GM18507 (cell line): ENCODE measurements at regions not wholly inside any gene's neighbourhood (a gene's known extent, or its start where the extent isn't known, plus 50 kb on each side); places are given as distances from the start of the nearest gene placed in this dataset.

Experiments
- DNase-seq: peaks from one replicate; pipeline ENCODE4 v3.0.0; 2011; ENCODE audit warnings: low read depth; ENCODE audit not compliant: insufficient read length; ENCODE audit errors: extremely low spot score
- FAIRE-seq: peaks from 2 replicates; lab custom pipeline; 2011; peaks lifted over from hg19 to GRCh38; lab: Jason Lieb, UNC

DNA sequence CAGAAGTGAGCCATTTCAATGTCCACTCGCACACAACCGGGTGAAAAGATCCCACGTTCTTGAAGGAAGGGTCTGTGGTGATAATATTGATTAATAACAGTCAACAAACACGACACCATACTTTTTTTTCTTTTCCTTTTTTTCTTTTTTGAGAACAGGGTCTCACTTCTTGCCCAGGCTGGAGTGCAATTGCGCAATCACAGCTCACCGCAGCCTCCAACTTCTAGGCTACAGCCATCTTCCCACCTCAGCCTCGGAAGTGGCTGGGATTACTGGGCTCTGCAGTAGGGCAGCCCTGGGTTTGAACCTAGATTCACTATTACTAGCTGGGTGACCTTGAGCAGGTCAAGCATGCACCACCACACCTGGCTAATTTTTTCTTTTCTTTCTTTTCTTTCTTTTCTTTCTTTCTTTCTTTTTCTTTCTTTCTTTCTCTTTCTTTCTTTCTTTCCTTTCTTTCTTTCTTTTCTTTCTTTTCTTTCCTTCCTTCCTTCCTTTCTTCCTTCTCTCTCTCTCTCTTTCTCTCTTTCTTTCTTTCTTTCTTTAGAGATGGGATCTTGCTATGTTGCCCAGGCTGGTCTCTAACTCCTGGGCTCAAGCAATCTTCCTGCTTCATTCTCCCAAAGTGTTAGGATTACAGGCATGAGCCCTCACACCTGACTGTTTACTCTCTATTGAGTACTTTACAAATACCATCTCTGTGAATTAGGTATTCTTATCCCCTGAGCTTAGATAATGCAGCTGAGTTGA lies 123.9 kb downstream of the SNX5 start:
- no peak for FAIRE-seq
- DNase-seq, result no peak

DNA sequence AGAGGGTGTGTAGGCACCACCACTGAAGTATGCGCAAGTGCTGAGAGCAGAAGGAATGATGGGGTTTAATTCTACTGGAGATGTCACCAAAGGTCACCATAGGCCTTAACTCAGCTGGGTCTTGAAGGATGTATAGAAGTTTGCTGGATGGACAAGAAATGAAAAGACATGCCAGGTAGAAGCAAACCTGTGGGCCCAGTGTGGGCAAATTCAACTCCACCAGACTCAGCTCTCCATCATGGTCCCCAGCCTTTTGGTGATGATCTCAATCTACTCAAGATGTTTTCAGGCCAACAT lies 124.5 kb downstream of the SNX5 start:
- FAIRE-seq (no peak), DNase-seq (no peak)

DNA sequence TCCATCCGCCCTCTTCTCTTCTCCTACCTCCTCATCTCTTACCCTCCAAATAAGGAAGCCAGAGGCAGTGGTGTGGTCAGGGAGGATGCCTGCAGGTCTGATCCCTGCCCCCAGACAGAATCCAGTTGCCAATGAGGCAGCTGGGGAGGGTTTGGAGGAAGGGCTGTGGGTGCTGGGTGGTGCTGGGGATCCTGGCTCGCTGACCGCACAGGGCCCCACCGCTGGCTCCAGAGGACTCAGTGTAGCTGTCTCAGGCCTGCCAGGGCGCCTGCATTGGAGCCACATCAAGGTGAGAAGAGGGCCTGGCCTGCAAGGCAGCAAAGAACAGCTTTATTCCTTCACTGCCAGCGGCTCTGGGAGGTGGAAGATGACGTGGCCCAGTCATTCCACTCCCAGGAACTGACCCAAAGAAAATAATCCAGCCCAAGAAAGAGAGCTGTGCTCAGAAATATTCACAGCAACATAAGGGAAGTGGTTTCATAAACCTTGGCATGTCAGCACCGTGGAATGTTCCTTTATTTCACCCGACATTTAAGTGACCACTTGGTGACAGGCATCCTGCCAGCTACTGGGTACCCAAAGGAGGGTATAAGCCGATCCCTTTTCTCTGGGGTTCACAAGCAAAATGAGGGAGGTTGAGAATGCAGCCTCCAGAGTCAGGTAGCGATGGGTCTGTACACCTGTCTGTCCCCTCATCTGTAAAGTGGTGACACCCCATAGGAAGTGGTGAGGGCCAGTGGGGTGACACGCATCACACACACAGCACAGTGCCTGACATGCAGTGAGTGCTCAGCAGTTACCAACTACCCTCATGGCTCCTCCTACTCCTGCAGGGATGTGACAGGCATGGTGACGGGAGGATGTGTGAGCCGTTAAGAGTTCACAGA lies 125.1 kb downstream of the SNX5 start:
- FAIRE-seq, result peak; percentile 21
- DNase-seq, result no peak

DNA sequence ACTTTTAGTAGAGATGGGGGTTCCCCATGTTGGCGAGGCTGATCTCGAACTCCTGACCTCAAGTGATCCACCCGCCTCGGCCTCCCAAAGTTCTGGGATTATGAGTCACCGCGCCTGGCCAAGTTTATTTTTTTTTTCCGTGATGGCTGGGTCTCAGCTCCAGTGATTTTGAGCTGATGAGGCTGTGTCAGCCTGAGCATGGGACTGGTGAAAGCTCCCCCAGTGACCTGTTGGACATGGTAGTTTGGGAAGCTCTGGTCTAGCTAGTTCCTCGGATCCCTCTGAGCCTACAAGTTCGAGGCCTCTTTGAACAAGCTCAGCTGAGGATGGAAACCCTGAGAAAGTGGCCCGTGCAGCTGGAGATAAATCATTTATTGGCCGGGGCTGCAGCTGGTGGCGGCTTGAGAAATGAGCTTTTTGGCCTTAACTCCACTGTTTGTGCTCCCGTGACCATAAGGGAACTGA lies 126.8 kb downstream of the SNX5 start:
- FAIRE-seq, result no peak
- DNase-seq, result no peak

DNA sequence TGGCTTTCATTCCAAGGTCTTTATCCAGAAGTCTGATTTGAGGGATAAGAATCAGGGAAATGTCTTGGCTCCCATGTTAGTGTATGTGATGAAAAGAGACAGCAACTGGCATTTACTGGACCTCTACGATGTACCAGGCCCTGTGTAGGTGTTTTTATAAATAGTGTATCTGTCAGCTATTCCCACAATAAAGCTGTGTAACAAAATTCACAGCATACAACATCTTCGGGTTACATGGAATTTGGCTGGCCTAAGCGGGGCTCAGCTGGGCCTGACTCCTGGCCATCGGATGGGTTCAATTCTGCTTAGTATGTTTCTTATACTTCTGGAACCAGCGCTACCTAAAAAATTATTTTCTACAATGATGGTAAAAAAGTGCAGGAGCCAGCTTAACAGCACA lies 128.2 kb downstream of the SNX5 start:
- DNase-seq (no peak), FAIRE-seq (no peak)

DNA sequence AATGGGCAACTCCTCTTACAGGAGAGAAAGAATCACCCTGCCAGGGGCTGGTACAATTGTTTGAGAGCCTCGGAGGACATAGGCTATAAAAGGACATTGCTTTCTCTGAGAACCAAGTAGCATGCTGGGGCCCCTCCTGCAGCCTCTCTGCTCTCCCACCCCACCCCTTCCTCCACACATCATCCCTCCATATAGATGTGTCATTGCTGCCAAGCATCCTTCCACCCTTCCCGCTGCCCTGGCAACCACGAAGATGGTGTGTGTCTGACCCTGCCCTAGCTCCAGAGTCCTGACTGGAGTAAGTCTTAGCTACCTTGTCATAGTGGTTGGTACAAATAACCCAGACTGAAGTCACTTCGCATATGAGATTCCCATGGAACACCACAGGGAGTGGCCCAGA lies 129.7 kb downstream of the SNX5 start:
- DNase-seq, result no peak
- no peak for FAIRE-seq

DNA sequence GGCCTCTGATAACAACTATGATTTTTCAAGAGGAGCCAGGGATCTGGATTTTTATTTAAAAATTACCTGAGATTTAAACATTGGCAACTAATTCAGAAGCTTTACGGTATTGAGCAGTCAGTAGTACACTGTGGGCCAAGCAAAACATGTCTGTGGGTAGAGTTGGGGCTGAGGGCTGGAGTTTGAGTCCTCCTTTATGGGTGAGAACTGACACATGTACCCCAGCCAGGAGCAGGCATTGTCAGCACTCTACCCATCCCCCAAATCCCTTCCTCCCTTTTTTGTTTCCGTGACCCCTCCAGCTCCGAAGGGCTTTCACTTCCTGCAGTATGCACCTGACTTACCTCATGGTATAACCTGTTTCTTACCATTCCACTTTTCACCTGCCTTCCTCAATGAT lies 131.4 kb downstream of the SNX5 start:
- FAIRE-seq, result no peak

DNA sequence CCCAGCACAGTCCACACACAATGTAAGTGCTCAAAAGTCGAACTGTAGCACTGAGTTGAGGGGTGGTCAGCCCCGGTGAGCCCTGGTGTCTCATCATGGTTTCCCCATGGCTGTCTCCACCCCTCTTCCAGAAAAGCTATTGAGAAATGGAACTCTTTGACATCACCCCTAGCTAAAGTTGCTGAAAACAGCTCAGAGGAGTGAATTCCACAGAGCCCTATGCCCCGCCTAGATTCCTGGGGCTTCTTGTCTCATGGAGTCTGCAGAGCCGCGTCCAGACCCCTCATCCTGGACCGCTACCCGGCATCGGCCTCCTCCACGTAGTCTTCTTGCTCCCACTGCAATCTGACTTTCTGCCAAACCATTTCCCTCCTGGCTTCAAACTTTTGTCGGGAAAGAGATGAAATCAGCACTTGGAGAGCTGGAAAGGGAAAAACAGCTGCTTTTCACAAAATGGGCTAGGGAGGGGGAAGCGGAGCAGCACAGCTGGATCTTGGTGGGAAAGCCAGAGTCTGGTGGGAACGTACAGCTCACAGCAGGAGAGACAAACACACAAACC lies 132.2 kb downstream of the SNX5 start:
- FAIRE-seq (no peak), DNase-seq (no peak)

More for the DNA sequence above, 131.4 kb downstream of the SNX5 start:
- DNase-seq, result no peak

DNA sequence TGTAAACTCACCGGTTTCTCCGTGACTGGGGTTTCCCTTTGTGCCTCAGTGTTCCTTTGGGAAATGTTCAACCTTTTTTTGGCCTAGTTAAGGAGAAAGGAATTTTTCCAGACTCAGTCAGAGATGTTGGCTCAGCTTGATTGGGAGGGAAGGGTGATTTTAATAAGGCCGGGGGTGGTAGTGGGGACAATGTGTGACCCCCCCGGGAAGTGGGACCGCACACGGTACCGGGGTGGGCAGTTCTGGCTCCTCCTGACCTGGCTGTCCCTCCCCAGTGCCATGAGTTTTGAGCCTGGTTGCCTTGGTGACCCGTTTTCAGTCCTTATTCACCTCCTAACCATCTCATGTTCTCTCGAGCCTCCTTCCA lies 132.7 kb downstream of the SNX5 start:
- FAIRE-seq (no peak), DNase-seq (no peak)

DNA sequence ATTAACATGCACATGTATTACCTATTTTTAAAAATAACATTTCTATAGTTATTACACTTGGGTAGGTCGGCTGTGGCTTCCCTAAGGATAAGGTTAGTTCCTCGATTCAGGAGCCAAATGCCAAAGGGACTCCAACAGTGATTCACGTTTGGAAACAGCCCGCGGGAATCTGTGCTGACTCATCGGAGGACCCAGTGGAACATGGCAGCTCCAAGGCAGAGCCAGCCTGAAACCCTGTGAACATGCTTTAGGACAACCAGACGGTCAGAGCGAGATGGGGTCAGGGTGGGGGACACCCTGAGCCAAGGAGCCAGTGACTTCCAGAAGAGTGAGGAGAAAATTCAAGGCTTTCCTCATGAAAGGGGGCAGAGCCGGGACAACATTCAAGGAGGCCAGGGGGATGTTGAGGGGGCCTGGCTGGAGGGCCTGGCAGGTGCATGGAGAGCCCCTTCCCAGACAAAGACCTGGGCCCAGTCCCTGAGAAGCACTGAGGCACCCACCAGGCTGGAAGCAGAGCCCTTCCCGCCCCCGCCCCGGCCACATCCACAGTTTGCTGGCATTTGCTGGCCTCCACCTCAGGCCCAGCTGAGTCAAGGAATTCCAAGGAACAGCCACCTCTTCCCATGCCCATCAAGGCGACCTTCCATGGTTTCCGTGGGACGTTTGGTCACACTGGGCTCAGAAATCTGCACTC lies 133.2 kb downstream of the SNX5 start:
- no peak for FAIRE-seq

DNA sequence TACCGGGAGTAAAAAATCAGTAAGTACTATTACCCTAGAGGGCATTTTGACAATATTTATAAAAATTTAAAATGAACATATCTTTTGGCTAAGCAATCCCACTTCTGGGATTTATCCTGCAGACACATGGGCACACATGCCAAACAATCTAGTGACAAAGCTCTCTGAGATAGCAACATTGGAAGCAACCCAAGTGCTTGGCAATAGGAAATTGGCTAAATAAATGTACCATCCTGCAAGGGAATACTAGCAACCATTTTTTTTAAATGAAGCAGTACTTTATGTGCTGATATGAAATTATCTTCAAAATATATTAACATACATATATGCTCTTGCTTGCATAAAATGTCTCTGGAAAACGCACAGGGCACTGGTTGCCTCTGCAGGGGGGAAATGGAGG lies 133.8 kb downstream of the SNX5 start:
- FAIRE-seq (no peak), DNase-seq (no peak)

More for the DNA sequence above, 133.2 kb downstream of the SNX5 start:
- DNase-seq, result no peak

DNA sequence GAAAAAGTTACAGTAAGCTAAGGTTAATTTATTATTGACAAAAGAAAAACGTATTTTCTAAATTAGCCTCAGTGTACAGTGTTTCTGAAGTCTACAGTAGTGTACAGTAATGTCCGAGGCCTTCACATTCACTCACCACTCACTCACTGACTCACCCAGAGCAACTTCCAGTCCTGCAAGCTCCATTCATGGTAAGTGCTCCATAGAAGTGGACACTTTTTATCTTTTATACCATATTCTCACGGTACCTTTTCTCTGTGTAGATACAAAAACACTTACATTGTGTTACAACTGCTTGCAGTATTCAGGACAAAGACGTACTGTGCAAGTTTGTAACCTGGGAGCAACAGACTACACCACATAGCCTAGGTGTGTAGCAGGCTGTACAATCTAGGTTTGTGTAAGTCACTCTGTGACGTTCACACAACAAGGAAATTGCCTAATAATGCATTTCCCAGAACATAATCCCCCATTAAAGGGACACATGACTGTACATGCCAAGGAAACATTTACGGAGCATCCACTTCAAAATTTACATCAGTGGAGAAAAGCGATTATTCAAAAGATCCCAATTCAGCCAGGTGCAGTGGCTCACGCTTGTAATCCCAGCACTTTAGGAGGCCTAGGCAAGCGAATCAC lies 133.4 kb downstream of the BANF2 start:
- FAIRE-seq (no peak), DNase-seq (no peak)

DNA sequence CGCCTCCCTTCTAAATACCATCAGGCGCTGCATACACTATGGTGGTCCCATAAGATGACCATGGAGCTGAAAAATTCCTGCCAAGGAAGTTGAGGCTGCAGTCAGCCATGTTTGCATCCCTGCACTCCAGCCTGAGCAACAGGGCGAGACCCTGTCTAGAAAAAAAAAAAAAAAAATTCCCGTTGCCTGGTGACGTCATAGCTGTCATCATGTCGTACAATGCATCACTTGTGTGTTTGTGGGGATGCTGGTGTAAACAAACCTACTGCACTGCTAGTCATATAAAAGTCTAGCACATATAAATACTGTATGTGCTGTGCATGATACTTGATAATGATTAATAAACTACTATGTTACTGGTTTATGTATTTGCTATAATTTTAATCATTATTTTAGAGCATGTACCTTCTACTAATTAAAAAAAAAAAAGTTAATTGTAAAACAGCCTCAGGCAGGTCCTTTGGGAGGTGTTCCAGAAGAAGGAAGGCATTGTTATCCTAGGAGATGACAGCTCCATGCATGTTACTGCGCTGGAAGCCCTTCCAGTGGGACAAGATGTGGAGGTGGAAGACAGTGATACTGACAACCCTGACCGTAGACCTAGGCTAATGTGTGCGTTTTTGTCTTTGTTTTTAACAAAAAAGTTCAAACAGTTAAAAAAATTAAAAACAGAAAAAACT lies 132.6 kb downstream of the BANF2 start:
- no peak for DNase-seq

DNA sequence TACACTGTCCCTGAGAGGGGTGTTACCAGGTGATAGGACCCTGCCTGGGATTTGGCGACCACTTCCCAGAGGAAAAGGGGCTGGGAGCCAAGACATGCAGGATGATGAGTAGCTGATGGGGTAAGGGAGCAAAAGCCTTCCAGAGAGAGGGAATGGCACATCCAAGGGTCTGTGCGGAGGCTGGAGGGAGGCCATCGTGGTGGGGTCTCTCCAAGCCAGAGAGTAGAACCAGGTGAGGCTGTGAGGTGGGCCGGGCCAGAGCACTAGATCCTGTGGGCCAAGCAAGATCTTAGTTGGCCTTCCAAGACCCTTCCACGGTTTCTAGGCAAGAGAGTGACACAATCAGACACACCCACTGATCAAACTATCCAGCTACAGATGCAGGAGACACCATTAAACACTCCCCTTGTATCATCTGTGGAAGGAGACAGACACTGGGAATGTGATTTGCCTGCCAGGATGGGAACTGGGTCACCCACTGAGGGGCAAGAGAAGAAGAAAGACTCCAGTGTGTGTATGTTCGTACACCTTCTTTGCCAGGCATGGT lies 128.9 kb downstream of the BANF2 start:
- FAIRE-seq, result no peak
- no peak for DNase-seq

More for the DNA sequence above, 132.6 kb downstream of the BANF2 start:
- FAIRE-seq, result no peak

DNA sequence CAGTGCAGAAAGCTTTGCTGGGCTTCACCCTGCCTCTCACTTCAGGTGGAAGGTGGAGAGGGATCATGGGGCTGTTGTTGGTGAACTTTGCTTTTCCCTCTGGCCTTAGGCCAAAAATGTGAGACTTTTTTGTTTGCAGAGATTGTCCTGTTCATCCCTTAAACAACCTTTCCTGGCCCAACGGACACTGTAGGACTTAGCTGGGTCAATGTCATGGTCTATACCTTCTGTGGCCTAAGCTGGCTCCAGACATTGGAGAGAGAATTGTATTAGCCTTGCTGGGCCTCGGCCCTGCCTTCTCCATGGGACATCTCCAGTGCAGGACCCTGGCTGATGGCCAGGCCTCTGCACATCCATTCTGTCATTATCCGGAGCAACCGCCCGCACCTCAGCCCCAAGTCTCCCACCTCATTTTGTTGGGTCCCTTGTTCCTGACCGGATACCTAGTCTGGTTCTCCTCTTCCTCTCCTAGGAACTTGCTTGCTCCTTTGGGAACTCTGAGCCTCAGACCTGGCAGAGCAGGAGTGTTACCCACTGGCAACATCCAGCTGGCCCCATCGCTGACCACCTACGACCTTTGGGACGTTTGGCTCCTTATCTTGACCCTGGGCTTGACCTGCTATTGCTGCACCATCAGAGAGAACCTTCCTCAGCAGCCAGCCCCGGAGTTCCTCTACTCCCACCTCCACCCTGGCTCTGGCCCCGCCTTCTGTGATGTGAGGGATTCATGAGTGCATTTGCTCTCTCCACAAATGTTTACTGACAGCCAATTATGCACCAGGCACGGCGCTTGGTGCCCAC lies 128.2 kb downstream of the BANF2 start:
- DNase-seq (no peak), FAIRE-seq (no peak)

DNA sequence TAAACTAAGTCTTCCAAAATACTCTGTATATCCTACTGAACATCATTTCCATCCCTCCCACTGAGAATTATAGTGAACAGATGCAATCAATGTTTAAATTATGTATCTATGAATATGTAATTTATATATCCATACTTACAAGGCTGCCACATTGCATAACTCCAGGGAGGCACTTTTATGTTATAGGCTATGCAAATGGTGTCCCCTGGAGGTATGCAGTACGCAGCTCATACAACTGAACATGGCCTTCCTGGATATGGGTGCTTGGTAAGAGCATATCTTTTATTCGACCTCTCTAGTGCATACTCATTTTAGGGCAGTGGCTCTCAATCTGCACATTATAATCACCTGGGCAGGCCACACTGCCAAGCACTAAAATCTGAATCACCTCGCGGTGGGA lies 127.3 kb downstream of the BANF2 start:
- FAIRE-seq, result no peak
- no peak for DNase-seq

DNA sequence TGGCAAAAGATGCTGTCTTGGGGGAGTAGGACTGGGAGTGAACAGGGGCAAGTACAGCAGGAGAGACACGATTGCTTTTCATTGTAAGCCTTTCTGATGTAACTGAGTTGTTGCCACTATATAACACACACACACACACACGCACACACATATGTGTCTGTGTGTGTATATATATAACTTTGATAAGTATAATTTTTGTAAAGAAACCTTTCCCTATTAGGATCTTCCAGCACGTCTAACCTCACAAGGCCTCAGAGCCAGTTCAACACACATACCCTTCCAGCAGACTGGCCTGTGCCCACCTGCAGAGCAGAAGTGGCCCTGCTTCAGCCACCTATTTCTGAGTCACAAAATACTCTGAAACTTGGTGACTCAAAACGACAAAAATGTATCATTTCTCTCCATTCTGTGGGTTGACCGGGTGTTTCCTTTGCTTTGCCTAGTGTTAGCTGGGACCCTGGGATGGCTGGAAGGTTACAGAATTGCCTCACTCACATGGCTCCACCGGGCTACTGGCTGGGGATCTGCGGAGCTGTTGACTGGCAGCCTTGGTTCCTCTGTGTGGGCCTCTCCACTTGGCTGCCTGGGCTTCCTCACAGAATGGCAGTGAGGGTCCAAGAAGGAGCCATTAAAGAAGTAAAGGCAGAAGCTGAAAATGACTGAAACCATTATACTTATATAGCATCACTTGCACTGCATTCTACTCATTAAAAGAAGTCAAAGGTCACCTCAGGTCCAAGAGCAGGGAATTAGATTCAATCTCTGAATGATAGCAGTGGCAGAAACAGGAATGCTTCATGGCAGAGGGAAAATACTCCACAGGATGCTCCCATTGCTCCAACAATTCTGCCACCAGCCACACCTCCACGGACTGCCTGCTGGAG lies 126.4 kb downstream of the BANF2 start:
- DNase-seq (peak; percentile 69), FAIRE-seq (peak; percentile 77)
